Gastroesophageal sphincter (tissue), 4 donors: ENCODE measurements at regions not wholly inside any gene's neighbourhood (a gene's known extent, or its start where the extent isn't known, plus 50 kb on each side); places are given as distances from the start of the nearest gene placed in this dataset.

Experiments used
- ATAC-seq: fragments of 150-250 bp; one replicate; pipeline ENCODE4 v1.9.1; 2016; ENCODE audit warnings: mild to moderate bottlenecking, moderate library complexity
- H3K27ac ChIP-seq, 4 donors: fragments of 200-600 bp; sonication (generic) in 3 of 4; 1 replicate in 3 of 4; 2 replicates in 1 of 4; pipeline ENCODE4 v1.5.1; 2016 to 2019
- H3K27me3 ChIP-seq: fragments of 200-600 bp; sonication (generic); one replicate; pipeline ENCODE4 v1.5.1; 2019
- H3K36me3 ChIP-seq, 2 donors: fragments of 200-600 bp; sonication (generic); one replicate each; pipeline ENCODE4 v1.5.1; 2019; ENCODE audit warnings: control low read depth in 1 of 2
- H3K4me1 ChIP-seq, 3 donors: fragments of 200-600 bp; sonication (generic); 1 replicate in 2 of 3; 2 replicates in 1 of 3; pipeline ENCODE4 v1.5.1; 2016 to 2019; ENCODE audit warnings: control low read depth in 2 of 3
- H3K4me3 ChIP-seq, 2 donors: fragments of 200-600 bp; sonication (generic); one replicate each; pipeline ENCODE4 v1.5.1; 2019; ENCODE audit warnings: mild to moderate bottlenecking in 1 of 2, moderate library complexity in 1 of 2
- H3K9me3 ChIP-seq, 3 donors: fragments of 200-600 bp; sonication (generic); one replicate each; pipeline ENCODE4 v1.5.1; 2017 to 2019; ENCODE audit warnings: control low read depth in 2 of 3
- EP300 ChIP-seq: sonication (generic); formaldehyde crosslinking; IDR thresholded peaks from one replicate; pipeline ENCODE4 v1.6.1; 2017; ENCODE audit warnings: antibody characterized with exemption, mild to moderate bottlenecking
- POLR2A ChIP-seq, 2 donors: fragments of 450-650 bp; IDR thresholded peaks; one replicate each; pipeline ENCODE4 v1.6.1; 2017; ENCODE audit warnings: antibody characterized with exemption in 2 of 2, mild to moderate bottlenecking in 2 of 2, moderate library complexity in 1 of 2
- POLR2AphosphoS5 ChIP-seq: sonication (generic); formaldehyde crosslinking; IDR thresholded peaks from one replicate; pipeline ENCODE4 v1.6.1; 2017; ENCODE audit warnings: antibody characterized with exemption
- WGBS, 2 donors: methylation state at CpG; one replicate each; pipeline ENCODE4 v1.1.5; 2018; ENCODE audit warnings: low coverage in 1 of 2; 5-methylcytosine and 5-hydroxymethylcytosine counted together
- TF ChIP-seq, protein P1 (sequence below), 4 experiments: fragments of 200-600 bp in 2 of 4; fragments of 450-650 bp in 2 of 4; sonication (generic) in 1 of 4; IDR thresholded peaks; one replicate each; pipeline ENCODE4 v1.5.1; 2017 to 2019; ENCODE audit warnings: antibody characterized with exemption in 4 of 4, mild to moderate bottlenecking in 2 of 4, moderate library complexity in 2 of 4

DNA sequence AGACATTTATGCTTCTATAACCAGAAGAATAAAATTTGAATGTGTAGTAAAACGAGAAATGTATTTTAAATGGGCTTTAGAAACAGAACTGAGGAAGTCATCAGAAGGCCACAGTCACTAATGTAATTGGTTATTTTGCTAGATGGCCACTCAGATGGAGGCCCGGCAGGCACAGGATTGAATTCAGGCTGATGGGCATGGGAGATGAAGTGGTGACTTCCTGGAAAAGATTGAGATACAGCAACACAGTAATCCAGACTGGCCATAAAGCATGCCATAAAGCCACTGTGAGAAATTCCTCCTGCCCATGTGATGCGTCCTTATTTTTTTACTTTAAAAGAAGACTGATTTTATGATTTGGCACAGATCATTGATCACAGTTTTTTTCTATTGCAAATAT lies 297.7 kb downstream of the ICOS start:
- no peak overlapping the region for H3K4me3 ChIP-seq
- H3K36me3 ChIP-seq = no peaks in the 10 kb centered on the region
- no peak overlapping the region for H3K27ac ChIP-seq
- no peaks in the 10 kb centered on the region for H3K4me1 ChIP-seq
- ATAC-seq = no peak
- no peaks in the 10 kb centered on the region for H3K27me3 ChIP-seq
- TF ChIP-seq, protein P1, sequence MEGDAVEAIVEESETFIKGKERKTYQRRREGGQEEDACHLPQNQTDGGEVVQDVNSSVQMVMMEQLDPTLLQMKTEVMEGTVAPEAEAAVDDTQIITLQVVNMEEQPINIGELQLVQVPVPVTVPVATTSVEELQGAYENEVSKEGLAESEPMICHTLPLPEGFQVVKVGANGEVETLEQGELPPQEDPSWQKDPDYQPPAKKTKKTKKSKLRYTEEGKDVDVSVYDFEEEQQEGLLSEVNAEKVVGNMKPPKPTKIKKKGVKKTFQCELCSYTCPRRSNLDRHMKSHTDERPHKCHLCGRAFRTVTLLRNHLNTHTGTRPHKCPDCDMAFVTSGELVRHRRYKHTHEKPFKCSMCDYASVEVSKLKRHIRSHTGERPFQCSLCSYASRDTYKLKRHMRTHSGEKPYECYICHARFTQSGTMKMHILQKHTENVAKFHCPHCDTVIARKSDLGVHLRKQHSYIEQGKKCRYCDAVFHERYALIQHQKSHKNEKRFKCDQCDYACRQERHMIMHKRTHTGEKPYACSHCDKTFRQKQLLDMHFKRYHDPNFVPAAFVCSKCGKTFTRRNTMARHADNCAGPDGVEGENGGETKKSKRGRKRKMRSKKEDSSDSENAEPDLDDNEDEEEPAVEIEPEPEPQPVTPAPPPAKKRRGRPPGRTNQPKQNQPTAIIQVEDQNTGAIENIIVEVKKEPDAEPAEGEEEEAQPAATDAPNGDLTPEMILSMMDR (IDR thresholded peaks at IDR 0.05) = no peak
- TF ChIP-seq EP300 (no peak), POLR2A (IDR thresholded peaks at IDR 0.05) (no peak), POLR2AphosphoS5 (no peak)
- 77 to 91% methylated on average over 3 of the region's 3 CpGs for WGBS, 2 donors
- no peaks in the 10 kb centered on the region for H3K9me3 ChIP-seq

DNA sequence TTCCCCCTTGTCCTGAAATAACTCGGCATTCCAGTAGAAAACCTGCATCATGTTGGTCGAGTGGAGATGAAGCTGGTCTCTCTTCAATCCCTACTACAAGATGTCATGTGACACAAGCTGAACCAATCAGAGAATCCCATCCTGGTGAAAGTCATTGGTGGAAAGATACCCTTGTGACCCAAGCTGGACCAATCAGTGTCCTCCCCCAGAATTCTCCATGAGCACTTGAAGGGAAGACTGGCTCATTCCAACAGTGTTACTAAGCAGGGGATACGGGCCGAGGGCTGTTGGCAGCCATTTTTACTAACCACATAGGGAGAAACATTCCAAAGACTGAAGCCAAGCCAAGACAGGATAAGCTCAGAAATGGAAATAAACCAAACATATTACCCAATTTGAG lies 298.3 kb downstream of the ICOS start:
- no peaks in the 10 kb centered on the region for H3K9me3 ChIP-seq
- whole genome bisulfite sequencing, 2 donors = 12% methylated on average over 2 of the region's 4 CpGs; no CpG with 5 or more reads in 1 of the 2 donors
- H3K27me3 ChIP-seq = no peaks in the 10 kb centered on the region
- no peak for ATAC-seq
- no peaks in the 10 kb centered on the region for H3K4me1 ChIP-seq
- TF ChIP-seq EP300 (no peak), POLR2A (IDR thresholded peaks at IDR 0.05) (no peak), POLR2AphosphoS5 (no peak)
- TF ChIP-seq, protein P1 (IDR thresholded peaks at IDR 0.05) = no peak
- no peak overlapping the region for H3K27ac ChIP-seq
- H3K4me3 ChIP-seq = no peak overlapping the region
- H3K36me3 ChIP-seq = no peaks in the 10 kb centered on the region

DNA sequence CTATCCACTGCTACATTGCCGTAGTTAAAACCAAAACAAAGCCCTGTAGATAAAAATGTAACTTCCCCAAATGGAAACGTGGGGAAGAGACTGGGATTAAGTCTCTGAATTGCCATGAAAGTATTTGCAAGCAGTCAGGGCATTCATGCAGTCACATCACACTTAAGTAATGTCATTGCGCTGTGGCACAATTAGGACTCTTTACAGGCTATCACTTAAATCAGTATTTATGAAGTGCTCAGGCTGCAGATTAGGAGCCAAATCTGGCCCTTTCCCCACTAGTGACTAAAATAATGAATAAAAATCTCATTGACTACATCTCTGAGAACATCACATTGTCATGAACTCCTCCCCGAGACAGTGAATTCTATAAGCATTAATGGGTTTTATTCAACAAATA lies 300.9 kb downstream of the ICOS start:
- Histone ChIP-seq H3K36me3 (no peaks in the 10 kb centered on the region), H3K4me3 (no peak overlapping the region), H3K27ac (no peak overlapping the region), H3K9me3 (no peaks in the 10 kb centered on the region), H3K4me1 (no peaks in the 10 kb centered on the region), H3K27me3 (no peaks in the 10 kb centered on the region)
- no peak for ATAC-seq
- TF ChIP-seq POLR2AphosphoS5 (no peak), POLR2A (IDR thresholded peaks at IDR 0.05) (no peak)
- TF ChIP-seq, protein P1 (IDR thresholded peaks at IDR 0.05) = no peak
- WGBS, 2 donors = 71 to 86% methylated on average over 3 to 4 of the region's 4 CpGs

DNA sequence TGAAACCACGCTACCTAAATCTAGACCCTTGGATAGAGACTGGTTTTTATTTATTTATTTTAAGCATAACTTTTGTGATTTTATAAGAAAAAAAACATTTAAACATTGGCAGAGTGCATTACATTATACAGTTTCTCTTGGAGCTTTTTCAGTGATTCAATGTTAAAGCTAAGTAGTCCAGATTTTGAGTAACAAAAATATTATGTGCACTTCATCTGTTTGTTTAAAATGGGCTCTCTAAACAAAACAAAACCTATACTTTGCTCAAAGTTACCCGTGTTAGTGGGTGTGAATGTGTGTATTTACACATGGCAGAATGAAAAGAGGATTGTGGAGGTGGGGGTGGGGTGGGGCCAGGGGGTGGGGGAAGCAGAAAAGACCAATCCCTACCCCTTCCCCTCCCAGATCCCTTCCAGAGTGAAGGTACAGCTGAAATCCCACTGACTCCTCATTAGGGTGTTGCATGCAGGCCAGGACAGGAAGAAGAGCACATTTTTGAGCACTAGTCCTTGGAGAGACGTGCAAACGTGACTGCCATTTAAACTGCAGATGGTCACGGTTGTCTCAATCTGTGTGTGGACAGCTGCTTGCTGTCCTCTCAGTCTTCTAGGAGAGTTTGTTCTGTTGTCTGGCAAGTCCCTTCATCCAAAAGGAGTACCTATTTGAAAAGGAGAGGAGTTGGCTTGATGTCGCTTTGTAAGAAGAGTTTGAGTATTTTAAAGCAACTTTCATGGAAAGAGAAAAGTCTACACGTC lies 303.0 kb downstream of the ICOS start:
- Histone ChIP-seq H3K36me3 (no peaks in the 10 kb centered on the region), H3K27ac (no peak overlapping the region), H3K4me1 (no peaks in the 10 kb centered on the region), H3K27me3 (no peaks in the 10 kb centered on the region), H3K4me3 (no peak overlapping the region), H3K9me3 (no peaks in the 10 kb centered on the region)
- ATAC-seq = no peak
- TF ChIP-seq POLR2AphosphoS5 (no peak), POLR2A (IDR thresholded peaks at IDR 0.05) (no peak), EP300 (no peak)
- TF ChIP-seq, protein P1 (IDR thresholded peaks at IDR 0.05) = no peak
- WGBS, 2 donors = 58 to 71% methylated on average over 6 to 7 of the region's 7 CpGs

DNA sequence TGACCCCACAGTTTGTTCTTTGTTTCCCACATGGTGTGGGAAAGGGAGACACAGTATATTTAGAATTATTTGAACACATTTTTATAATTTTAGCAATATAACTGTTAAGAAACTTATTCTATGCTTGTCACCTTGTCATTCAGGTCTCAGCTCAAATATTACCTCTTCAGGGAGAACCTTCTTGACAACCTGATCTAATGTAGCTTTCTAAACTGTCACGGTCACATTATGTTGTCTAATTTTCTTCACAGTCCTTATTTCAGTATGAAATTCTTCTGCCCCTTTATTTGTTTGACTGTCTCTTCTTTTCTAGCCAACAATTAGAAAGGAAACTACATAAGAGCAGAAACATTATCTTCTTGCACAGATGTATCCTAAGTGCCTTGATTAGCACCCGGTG lies 304.3 kb upstream of the PARD3B start:
- H3K9me3 ChIP-seq = no peaks in the 10 kb centered on the region
- ATAC-seq = no peak
- H3K4me3 ChIP-seq = no peak overlapping the region
- no peaks in the 10 kb centered on the region for H3K4me1 ChIP-seq
- no peak overlapping the region for H3K27ac ChIP-seq
- no peaks in the 10 kb centered on the region for H3K27me3 ChIP-seq
- no peaks in the 10 kb centered on the region for H3K36me3 ChIP-seq
- TF ChIP-seq, protein P1 (IDR thresholded peaks at IDR 0.05) = no peak
- no peak for TF ChIP-seq POLR2AphosphoS5
- WGBS, 2 donors = 89 to 92% methylated on average over 2 of the region's 2 CpGs
